ENCODE measurements at regions not wholly inside any gene's neighbourhood (a gene's known extent, or its start where the extent isn't known, plus 50 kb on each side); places are given as distances from the start of the nearest gene placed in this dataset.

GRCh38 chr11:116605543-116606459 is 167.0 kb downstream of the BUD13 start:
- Histone ChIP-seq H3K36me3 (ENCODE audit: insufficient read depth, low read depth, low read length) (no peaks in the 10 kb centered on the region), H3K9me3 (ENCODE audit: insufficient read depth, low read depth, low read length) (no peaks in the 10 kb centered on the region), H3K4me3 (ENCODE audit: low read length) (no peak overlapping the region), H3K27me3 (ENCODE audit: insufficient read depth, low read length) (no peaks in the 10 kb centered on the region; the same call in 1 of the 2 replicates), H3K9ac (ENCODE audit: low read depth, low read length) (no peak overlapping the region), H3K27ac (ENCODE audit: low read length) (no peak overlapping the region), H3K4me1 (ENCODE audit: insufficient read depth, low read length) (no peaks in the 10 kb centered on the region)

- Histone ChIP-seq H3K4me3 (ENCODE audit: low read length) (no peak overlapping the region), H3K27ac (ENCODE audit: low read length) (no peak overlapping the region), H3K36me3 (ENCODE audit: insufficient read depth, low read depth, low read length) (no peaks in the 10 kb centered on the region), H3K27me3 (ENCODE audit: insufficient read depth, low read length) (peaks cover 3% of the 10 kb centered on the region; the same call in 1 of the 2 replicates), H3K9ac (ENCODE audit: low read depth, low read length) (no peak overlapping the region), H3K4me1 (ENCODE audit: insufficient read depth, low read length) (no peaks in the 10 kb centered on the region), H3K9me3 (ENCODE audit: insufficient read depth, low read depth, low read length) (no peaks in the 10 kb centered on the region)
Observed at GRCh38 chr11:116603728-116604323, 169.0 kb downstream of the BUD13 start.

GRCh38 chr11:116602637-116602942 is 170.2 kb downstream of the BUD13 start:
- Histone ChIP-seq H3K9ac (ENCODE audit: low read depth, low read length) (no peak overlapping the region), H3K27me3 (ENCODE audit: insufficient read depth, low read length) (peaks cover 13% of the 10 kb centered on the region; the same call in 1 of the 2 replicates)

GRCh38 chr11:116601814-116602636 is 170.8 kb downstream of the BUD13 start:
- H3K27me3 ChIP-seq (ENCODE audit: insufficient read depth, low read length) = peaks cover 13% of the 10 kb centered on the region; the same call in 1 of the 2 replicates
- no peaks in the 10 kb centered on the region for H3K36me3 ChIP-seq (ENCODE audit: insufficient read depth, low read depth, low read length)
- H3K4me1 ChIP-seq (ENCODE audit: insufficient read depth, low read length) = no peaks in the 10 kb centered on the region
- H3K27ac ChIP-seq (ENCODE audit: low read length) = no peak overlapping the region
- no peaks in the 10 kb centered on the region for H3K9me3 ChIP-seq (ENCODE audit: insufficient read depth, low read depth, low read length)
- no peak overlapping the region for H3K4me3 ChIP-seq (ENCODE audit: low read length)
- H3K9ac ChIP-seq (ENCODE audit: low read depth, low read length) = no peak overlapping the region

More at GRCh38 chr11:116602637-116602942, 170.2 kb downstream of the BUD13 start:
- Histone ChIP-seq H3K27ac (ENCODE audit: low read length) (no peak overlapping the region), H3K36me3 (ENCODE audit: insufficient read depth, low read depth, low read length) (no peaks in the 10 kb centered on the region), H3K9me3 (ENCODE audit: insufficient read depth, low read depth, low read length) (no peaks in the 10 kb centered on the region), H3K4me3 (ENCODE audit: low read length) (no peak overlapping the region), H3K4me1 (ENCODE audit: insufficient read depth, low read length) (no peaks in the 10 kb centered on the region)

GRCh38 chr11:116600930-116601329 is 171.9 kb downstream of the BUD13 start:
- Histone ChIP-seq H3K9ac (ENCODE audit: low read depth, low read length) (no peak overlapping the region), H3K9me3 (ENCODE audit: insufficient read depth, low read depth, low read length) (no peaks in the 10 kb centered on the region), H3K27me3 (ENCODE audit: insufficient read depth, low read length) (peaks cover 13% of the 10 kb centered on the region; the same call in 1 of the 2 replicates), H3K27ac (ENCODE audit: low read length) (no peak overlapping the region), H3K36me3 (ENCODE audit: insufficient read depth, low read depth, low read length) (no peaks in the 10 kb centered on the region), H3K4me1 (ENCODE audit: insufficient read depth, low read length) (no peaks in the 10 kb centered on the region), H3K4me3 (ENCODE audit: low read length) (no peak overlapping the region)

- H3K9me3 ChIP-seq (ENCODE audit: insufficient read depth, low read depth, low read length) = no peaks in the 10 kb centered on the region
- no peak overlapping the region for H3K27ac ChIP-seq (ENCODE audit: low read length)
- no peaks in the 10 kb centered on the region for H3K36me3 ChIP-seq (ENCODE audit: insufficient read depth, low read depth, low read length)
- no peaks in the 10 kb centered on the region for H3K4me1 ChIP-seq (ENCODE audit: insufficient read depth, low read length)
- H3K4me3 ChIP-seq (ENCODE audit: low read length) = no peak overlapping the region
- peaks cover 32% of the 10 kb centered on the region; the same call in 1 of the 2 replicates for H3K27me3 ChIP-seq (ENCODE audit: insufficient read depth, low read length)
- H3K9ac ChIP-seq (ENCODE audit: low read depth, low read length) = no peak overlapping the region
Observed at GRCh38 chr11:116598556-116598955, 174.2 kb downstream of the BUD13 start.

- no peaks in the 10 kb centered on the region for H3K4me1 ChIP-seq (ENCODE audit: insufficient read depth, low read length)
- no peak overlapping the region for H3K9ac ChIP-seq (ENCODE audit: low read depth, low read length)
- H3K27ac ChIP-seq (ENCODE audit: low read length) = no peak overlapping the region
- no peaks in the 10 kb centered on the region for H3K36me3 ChIP-seq (ENCODE audit: insufficient read depth, low read depth, low read length)
- peaks cover 33% of the 10 kb centered on the region; the same call in 1 of the 2 replicates for H3K27me3 ChIP-seq (ENCODE audit: insufficient read depth, low read length)
- H3K4me3 ChIP-seq (ENCODE audit: low read length) = no peak overlapping the region
- H3K9me3 ChIP-seq (ENCODE audit: insufficient read depth, low read depth, low read length) = no peaks in the 10 kb centered on the region
Observed at GRCh38 chr11:116598036-116598435, 174.8 kb downstream of the BUD13 start.

- no peak overlapping the region for H3K27ac ChIP-seq (ENCODE audit: low read length)
- H3K4me3 ChIP-seq (ENCODE audit: low read length) = no peak overlapping the region
- no peaks in the 10 kb centered on the region for H3K4me1 ChIP-seq (ENCODE audit: insufficient read depth, low read length)
- H3K9ac ChIP-seq (ENCODE audit: low read depth, low read length) = no peak overlapping the region
- peaks cover 42% of the 10 kb centered on the region for H3K27me3 ChIP-seq (ENCODE audit: insufficient read depth, low read length)
- H3K36me3 ChIP-seq (ENCODE audit: insufficient read depth, low read depth, low read length) = no peaks in the 10 kb centered on the region
- no peaks in the 10 kb centered on the region for H3K9me3 ChIP-seq (ENCODE audit: insufficient read depth, low read depth, low read length)
Observed at GRCh38 chr11:116596346-116597260, 176.2 kb downstream of the BUD13 start.

GRCh38 chr11:116595305-116595880 is 177.4 kb downstream of the BUD13 start:
- Histone ChIP-seq H3K27me3 (ENCODE audit: insufficient read depth, low read length) (peaks cover 42% of the 10 kb centered on the region), H3K9me3 (ENCODE audit: insufficient read depth, low read depth, low read length) (no peaks in the 10 kb centered on the region), H3K4me3 (ENCODE audit: low read length) (no peak overlapping the region), H3K9ac (ENCODE audit: low read depth, low read length) (no peak overlapping the region), H3K4me1 (ENCODE audit: insufficient read depth, low read length) (no peaks in the 10 kb centered on the region), H3K27ac (ENCODE audit: low read length) (no peak overlapping the region), H3K36me3 (ENCODE audit: insufficient read depth, low read depth, low read length) (no peaks in the 10 kb centered on the region)

GRCh38 chr11:116590844-116591570 is 181.8 kb downstream of the BUD13 start:
- H3K36me3 ChIP-seq (ENCODE audit: insufficient read depth, low read depth, low read length) = no peaks in the 10 kb centered on the region
- H3K27me3 ChIP-seq (ENCODE audit: insufficient read depth, low read length) = peaks cover 51% of the 10 kb centered on the region
- no peaks in the 10 kb centered on the region for H3K9me3 ChIP-seq (ENCODE audit: insufficient read depth, low read depth, low read length)
- H3K9ac ChIP-seq (ENCODE audit: low read depth, low read length) = no peak overlapping the region
- no peak overlapping the region for H3K27ac ChIP-seq (ENCODE audit: low read length)
- H3K4me3 ChIP-seq (ENCODE audit: low read length) = no peak overlapping the region
- no peaks in the 10 kb centered on the region for H3K4me1 ChIP-seq (ENCODE audit: insufficient read depth, low read length)

Measured in iPS-20b (cell line).